Muscle of leg (tissue), 3 donors: ENCODE measurements at regions not wholly inside any gene's neighbourhood (a gene's known extent, or its start where the extent isn't known, plus 50 kb on each side); places are given as distances from the start of the nearest gene placed in this dataset.

ENCODE experiments used
- DNase-seq: peaks from one replicate; pipeline ENCODE4 v3.0.0; 2013
- H3K27ac ChIP-seq: one replicate; pipeline ENCODE4 v1.5.1; 2013; ENCODE audit warnings: mild to moderate bottlenecking, low read length, control low read depth
- H3K27me3 ChIP-seq: one replicate; pipeline ENCODE4 v1.6.1; 2013; ENCODE audit warnings: low read length; ENCODE audit not compliant: control insufficient read depth, insufficient read depth
- H3K36me3 ChIP-seq: one replicate; pipeline ENCODE4 v1.6.1; 2013; ENCODE audit warnings: low read length; ENCODE audit not compliant: control insufficient read depth, insufficient read depth
- H3K4me1 ChIP-seq: one replicate; pipeline ENCODE4 v1.6.1; 2013; ENCODE audit warnings: low read length; ENCODE audit not compliant: control insufficient read depth, insufficient read depth
- H3K4me3 ChIP-seq: one replicate; pipeline ENCODE4 v1.5.1; 2013; ENCODE audit warnings: low read length, control low read depth
- H3K9me3 ChIP-seq: replicated peaks from 2 replicates; pipeline ENCODE4 v1.6.1; 2013; ENCODE audit warnings: low read depth, low read length; ENCODE audit not compliant: control insufficient read depth
- WGBS: methylation state at CpG from one replicate; pipeline ENCODE4 v1.1.5; 2013; ENCODE audit warnings: missing lambda C conversion rate; ENCODE audit not compliant: insufficient coverage; 5-methylcytosine and 5-hydroxymethylcytosine counted together

DNA sequence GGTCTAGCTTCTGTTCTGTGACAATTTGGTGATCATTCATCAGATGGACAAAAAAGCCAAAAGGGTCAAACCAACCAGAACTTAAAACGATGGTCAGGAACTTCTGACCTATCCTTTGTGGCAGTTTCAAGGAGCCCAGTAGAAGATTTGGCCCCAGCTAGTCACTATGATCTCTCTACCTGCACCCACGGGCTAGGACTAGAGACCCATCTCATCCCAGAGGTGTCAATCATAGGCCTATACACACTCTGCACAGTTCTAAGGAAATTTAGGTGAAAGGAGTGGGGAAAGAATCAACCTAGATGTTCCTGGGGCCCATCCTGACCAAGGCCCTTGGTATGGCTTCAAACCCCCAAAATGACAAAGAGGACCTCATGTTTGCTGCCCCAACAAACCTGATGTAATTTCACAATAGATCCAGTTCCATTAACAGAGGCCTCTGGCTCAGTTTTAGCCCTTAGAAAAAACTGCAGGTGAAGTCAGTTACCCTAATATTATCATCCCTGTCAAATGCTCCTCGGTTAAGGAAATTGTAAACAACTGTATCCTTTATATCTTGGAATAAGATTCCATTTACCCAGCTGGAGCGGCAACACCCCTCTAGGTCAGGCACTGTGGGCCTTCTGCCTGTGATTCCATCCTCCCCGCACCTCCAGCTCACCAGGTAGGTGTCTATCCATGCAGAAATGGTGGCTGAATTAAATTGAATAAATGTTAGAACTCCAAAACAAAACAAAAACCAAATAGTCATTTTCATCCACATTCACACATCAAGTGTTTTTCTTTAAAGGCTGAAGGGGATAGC is 138.7 kb downstream of the ENC1 start:
- Histone ChIP-seq H3K4me3 (no peak overlapping the region), H3K4me1 (peaks cover 15% of the 10 kb centered on the region), H3K36me3 (no peaks in the 10 kb centered on the region), H3K27ac (no peak overlapping the region), H3K9me3 (no peaks in the 10 kb centered on the region), H3K27me3 (no peaks in the 10 kb centered on the region)
- no peak for DNase-seq
- no CpG with 5 or more reads among the region's 5 CpGs for WGBS

DNA sequence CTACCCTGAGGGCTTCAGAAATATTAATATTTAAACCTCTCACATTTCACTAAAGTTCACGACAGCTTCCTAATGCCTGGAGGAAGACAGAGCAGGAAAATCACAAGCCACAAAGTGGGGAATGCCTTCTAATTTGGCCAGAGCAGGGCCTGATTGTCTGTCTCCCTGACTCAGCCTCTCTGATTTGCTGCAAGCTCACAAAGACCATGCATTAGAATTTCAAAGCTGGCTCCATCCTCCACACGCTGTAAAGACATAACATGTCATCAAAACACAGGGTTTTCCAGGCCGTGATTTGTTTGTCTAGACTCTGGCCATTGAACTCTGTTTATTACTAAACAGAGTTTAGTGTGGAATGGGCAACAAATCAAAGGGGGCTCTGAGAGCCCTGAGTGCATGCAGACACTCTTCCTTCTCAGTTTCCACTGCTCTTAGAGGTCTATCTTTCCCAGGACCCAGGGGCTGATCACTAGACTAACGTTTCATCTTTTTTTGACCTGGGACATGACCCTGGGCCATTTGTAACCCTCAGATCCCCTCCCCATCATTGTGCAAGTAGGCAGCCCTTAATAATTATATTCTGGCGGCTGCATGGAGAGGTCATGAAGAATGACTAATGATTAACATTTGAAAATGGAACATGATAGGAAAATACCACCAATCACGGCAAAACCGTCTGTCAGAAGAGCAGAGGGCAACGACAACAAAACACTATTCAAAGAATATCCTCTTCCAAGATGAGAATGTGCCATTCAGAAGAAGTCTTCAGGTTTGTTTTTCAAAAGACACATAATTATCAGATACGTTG is 140.2 kb downstream of the ENC1 start:
- DNase-seq, result peak; percentile 38
- H3K9me3 ChIP-seq, result no peaks in the 10 kb centered on the region
- H3K4me1 ChIP-seq, result peaks cover 11% of the 10 kb centered on the region
- no peak overlapping the region for H3K4me3 ChIP-seq
- no peaks in the 10 kb centered on the region for H3K27me3 ChIP-seq
- H3K36me3 ChIP-seq, result no peaks in the 10 kb centered on the region
- WGBS, result 22% methylated on average over 1 of the region's 9 CpGs
- no peak overlapping the region for H3K27ac ChIP-seq

DNA sequence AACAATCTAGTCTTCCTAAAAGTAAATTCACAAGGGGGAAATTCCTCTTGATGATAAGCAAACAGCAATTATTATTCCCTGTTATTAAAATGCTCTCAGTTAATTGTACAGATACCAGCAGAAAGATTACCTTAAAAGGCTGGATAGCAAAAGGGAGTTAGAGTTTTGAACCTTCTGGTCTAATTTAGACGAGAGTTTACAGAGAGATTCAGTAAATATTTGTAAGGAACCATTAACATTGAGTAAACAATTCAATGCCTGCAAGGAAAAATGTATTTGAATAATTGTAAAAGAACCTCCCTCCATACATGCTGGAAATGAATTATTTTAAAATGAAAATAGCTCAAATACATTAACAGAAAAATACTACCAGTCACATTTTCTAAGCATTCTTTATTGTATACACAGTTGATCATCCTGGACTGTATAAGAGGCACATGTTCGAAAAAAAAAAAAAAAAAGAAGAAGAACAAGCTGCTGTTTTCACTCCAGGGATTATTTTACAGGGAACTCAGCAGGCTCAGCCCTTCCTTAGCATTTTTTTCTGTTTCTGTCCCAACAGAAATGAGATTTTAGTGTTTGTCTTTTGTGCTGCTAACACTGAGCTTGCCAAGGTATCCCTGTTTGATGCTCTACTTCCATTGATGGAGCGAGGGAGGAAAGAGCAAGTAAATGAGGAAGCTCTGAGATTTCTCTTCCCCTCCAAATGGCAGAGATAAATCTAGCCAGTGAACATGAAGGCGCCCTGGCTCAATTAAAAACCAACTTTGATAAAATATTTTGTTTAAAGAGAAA is 141.1 kb downstream of the ENC1 start:
- DNase-seq, result peak; percentile 86
- Histone ChIP-seq H3K4me1 (peaks cover 11% of the 10 kb centered on the region), H3K27ac (peak overlapping the region; percentile 49), H3K36me3 (no peaks in the 10 kb centered on the region), H3K27me3 (no peaks in the 10 kb centered on the region), H3K4me3 (no peak overlapping the region), H3K9me3 (no peaks in the 10 kb centered on the region)
- no CpG with 5 or more reads among the region's 4 CpGs for WGBS

DNA sequence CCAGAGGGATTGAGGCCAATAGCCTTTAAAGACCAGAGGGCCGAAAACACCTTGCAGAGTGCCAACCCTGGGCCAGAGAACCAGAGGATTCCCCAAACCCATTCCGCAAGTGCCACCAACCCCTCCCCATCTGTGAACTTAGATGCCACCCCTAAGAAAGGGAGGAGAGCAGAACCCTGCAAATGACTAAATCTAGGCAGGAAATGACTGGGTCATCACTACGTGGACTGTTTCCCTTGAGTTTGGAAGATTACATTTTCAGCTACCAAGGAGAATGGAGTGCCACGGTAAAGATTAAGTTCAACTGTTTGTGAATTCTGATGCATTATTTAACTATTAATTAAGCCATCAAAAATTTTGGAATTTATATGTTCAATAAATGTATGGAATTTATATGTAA is 142.8 kb downstream of the ENC1 start:
- no peak for DNase-seq
- Histone ChIP-seq H3K4me3 (no peak overlapping the region), H3K27ac (no peak overlapping the region), H3K4me1 (peaks cover 11% of the 10 kb centered on the region), H3K9me3 (no peaks in the 10 kb centered on the region), H3K36me3 (no peaks in the 10 kb centered on the region), H3K27me3 (no peaks in the 10 kb centered on the region)
- 100% methylated on average over 1 of the region's 4 CpGs for WGBS

DNA sequence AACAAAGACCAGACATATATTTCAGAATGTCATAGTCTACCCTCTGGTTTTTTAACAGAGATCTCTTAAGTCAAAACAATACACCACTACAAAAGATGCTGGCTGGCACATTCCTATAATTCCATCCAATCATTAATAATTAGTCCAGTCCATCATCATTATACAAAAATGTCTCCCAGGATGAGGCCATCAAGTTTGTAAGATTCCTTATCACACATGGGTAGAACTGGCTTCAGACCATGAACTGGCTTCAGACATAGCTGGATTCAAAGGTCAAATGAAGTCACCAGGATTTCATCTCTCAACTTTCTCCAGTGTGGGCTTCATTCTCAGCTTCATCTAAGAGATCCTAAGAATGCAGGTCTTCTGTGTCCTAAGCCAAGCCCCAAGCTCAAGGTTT is 147.1 kb downstream of the ENC1 start:
- no peaks in the 10 kb centered on the region for H3K27me3 ChIP-seq
- H3K4me3 ChIP-seq, result no peak overlapping the region
- no peak overlapping the region for H3K27ac ChIP-seq
- no peaks in the 10 kb centered on the region for H3K9me3 ChIP-seq
- H3K36me3 ChIP-seq, result no peaks in the 10 kb centered on the region
- DNase-seq, result no peak
- peaks cover 3% of the 10 kb centered on the region for H3K4me1 ChIP-seq

DNA sequence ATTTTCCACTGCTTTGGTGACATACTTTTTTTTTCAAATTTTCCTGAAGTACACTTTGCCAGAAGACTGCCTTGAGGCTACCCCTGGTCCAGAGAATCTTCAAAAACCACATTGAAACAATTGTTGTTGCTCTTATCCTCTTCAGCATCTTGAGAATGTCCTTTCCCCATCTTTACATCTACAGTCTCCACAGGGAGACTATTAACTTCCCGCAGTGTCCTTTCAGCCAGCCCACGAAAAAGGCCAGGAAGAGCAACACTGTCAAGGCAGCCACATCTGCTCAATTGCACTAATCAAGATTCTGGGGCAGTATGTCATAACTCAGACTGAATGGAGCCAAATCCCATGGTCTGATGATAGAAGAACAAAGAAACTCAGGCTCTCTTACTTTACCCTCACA is 148.3 kb downstream of the ENC1 start:
- no CpG with 5 or more reads among the region's 2 CpGs for WGBS

DNA sequence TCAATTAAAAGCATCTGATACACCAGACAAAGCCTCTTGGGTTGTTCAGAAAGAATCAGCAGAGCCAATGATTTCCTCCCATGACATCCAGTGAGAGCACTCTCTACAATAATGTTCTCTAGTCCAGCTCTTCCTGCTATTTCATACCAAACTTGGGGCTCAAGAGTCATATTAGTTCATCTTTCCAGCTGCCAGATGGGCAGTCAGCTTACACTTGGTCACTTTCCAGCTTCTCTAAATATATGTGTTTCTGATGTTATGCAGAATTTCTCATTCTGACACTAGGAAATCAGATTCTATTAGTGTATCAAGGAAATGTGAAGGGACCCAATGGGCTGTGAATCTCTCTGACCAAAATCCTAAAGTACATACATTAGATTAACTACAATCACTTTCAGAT is 148.9 kb downstream of the ENC1 start:
- DNase-seq, result peak; percentile 43
- Histone ChIP-seq H3K4me1 (peaks cover 3% of the 10 kb centered on the region), H3K27me3 (no peaks in the 10 kb centered on the region), H3K4me3 (no peak overlapping the region), H3K36me3 (no peaks in the 10 kb centered on the region), H3K9me3 (no peaks in the 10 kb centered on the region), H3K27ac (no peak overlapping the region)

More for the DNA sequence above, 148.3 kb downstream of the ENC1 start:
- no peak overlapping the region for H3K4me3 ChIP-seq
- H3K4me1 ChIP-seq, result peaks cover 3% of the 10 kb centered on the region
- H3K36me3 ChIP-seq, result no peaks in the 10 kb centered on the region
- no peaks in the 10 kb centered on the region for H3K9me3 ChIP-seq
- no peak overlapping the region for H3K27ac ChIP-seq
- no peak for DNase-seq
- no peaks in the 10 kb centered on the region for H3K27me3 ChIP-seq

DNA sequence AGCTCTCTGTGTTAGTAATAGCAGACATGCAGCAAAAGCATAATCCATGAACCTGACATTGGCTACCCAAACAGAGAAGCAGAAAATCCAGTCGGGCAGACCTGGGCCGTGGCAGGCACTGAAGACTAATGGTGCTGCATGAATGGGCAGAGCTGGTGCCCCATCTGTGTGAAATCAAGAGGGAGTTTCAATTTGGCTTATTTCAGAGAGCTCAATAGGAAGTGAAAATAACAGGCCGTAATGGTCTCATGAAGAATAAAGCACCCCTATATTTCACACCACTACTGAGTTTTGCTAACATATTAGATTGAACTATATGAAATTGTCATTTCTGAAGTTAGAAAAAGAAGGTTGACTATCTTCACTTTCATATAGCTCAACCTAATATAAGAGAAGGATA is 149.7 kb downstream of the ENC1 start:
- no peaks in the 10 kb centered on the region for H3K27me3 ChIP-seq
- no peak overlapping the region for H3K4me3 ChIP-seq
- 80% methylated on average over 1 of the region's 3 CpGs for WGBS
- peaks cover 3% of the 10 kb centered on the region for H3K4me1 ChIP-seq
- no peak overlapping the region for H3K27ac ChIP-seq
- no peaks in the 10 kb centered on the region for H3K9me3 ChIP-seq
- no peaks in the 10 kb centered on the region for H3K36me3 ChIP-seq
- no peak for DNase-seq

DNA sequence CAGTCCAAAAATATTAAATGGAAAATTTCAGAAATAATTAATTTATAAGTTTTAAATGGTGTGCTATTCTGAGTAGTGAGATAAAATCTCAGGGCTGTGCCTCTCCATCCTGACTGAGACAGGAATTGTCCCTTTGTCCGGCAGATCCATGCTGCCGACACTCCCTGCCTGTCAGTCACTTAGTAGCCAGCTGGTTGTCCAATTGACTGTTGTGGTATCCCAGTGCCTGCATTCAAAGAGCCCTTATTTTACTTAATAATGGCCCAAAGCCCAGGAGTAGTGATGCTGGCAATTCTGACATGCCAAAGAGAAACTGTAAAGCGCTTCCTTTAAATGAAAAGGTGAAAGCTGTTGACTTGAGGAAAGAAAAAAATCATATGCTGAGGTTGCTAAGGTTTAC is 157.5 kb downstream of the ENC1 start:
- H3K4me3 ChIP-seq, result no peak overlapping the region
- H3K27me3 ChIP-seq, result no peaks in the 10 kb centered on the region
- DNase-seq, result peak; percentile 44
- H3K4me1 ChIP-seq, result peaks cover 5% of the 10 kb centered on the region
- no peaks in the 10 kb centered on the region for H3K9me3 ChIP-seq
- 65% methylated on average over 2 of the region's 3 CpGs for WGBS
- no peak overlapping the region for H3K27ac ChIP-seq
- H3K36me3 ChIP-seq, result no peaks in the 10 kb centered on the region

DNA sequence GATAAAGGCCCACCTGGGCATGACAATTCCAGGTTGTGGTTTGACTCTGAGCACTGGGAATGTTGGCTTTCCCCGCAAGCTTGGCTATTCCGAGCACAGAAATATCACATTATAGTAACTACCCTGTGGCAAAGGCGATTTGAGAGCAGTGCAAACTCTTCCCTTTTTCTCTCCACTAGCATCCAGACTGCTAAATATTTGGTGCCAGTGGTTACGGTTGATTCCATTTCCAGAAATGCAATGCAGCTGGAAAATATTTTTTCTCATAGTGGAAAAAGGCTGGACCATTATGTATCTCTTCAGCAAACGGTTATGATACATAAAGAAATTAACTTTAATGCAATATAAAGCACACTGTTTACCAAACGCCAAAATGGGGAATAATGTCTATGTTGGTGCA is 158.0 kb downstream of the ENC1 start:
- H3K4me3 ChIP-seq, result no peak overlapping the region
- 63% methylated on average over 2 of the region's 6 CpGs for whole genome bisulfite sequencing
- H3K27me3 ChIP-seq, result no peaks in the 10 kb centered on the region
- H3K9me3 ChIP-seq, result no peaks in the 10 kb centered on the region
- H3K36me3 ChIP-seq, result no peaks in the 10 kb centered on the region
- H3K4me1 ChIP-seq, result peaks cover 5% of the 10 kb centered on the region
- H3K27ac ChIP-seq, result peak overlapping the region; percentile 48
- DNase-seq, result peak; percentile 81
